GM06990 (cell line): ENCODE measurements at regions not wholly inside any gene's neighbourhood (a gene's known extent, or its start where the extent isn't known, plus 50 kb on each side); places are given as distances from the start of the nearest gene placed in this dataset.
"Not testable (repeated sequence)": the region's sequence is repeated elsewhere in the genome, so short reads cannot be mapped to it uniquely, and the experiment has no call there.

Experiments
- DNase-seq: peaks from one replicate; pipeline ENCODE4 v3.0.0-alpha.2; 2011; ENCODE audit not compliant: insufficient read length; ENCODE audit errors: extremely low read depth
- H3K27me3 ChIP-seq: replicated peaks from 2 replicates; pipeline ENCODE4 v1.6.0; 2011; ENCODE audit warnings: low read length; ENCODE audit not compliant: control insufficient read depth, insufficient read depth
- H3K36me3 ChIP-seq: 2 replicates; pipeline ENCODE4 v1.5.1; 2011; ENCODE audit warnings: low read length; ENCODE audit not compliant: control insufficient read depth, insufficient read depth
- H3K4me3 ChIP-seq: replicated peaks from 2 replicates; pipeline ENCODE4 v1.5.1; 2011; ENCODE audit warnings: low read depth, mild to moderate bottlenecking, control low read depth, low read length
- CTCF ChIP-seq: IDR thresholded peaks from 2 replicates; pipeline ENCODE4 v1.5.1; 2011; ENCODE audit warnings: low read length, control low read depth, mild to moderate bottlenecking, inconsistent platforms; ENCODE audit not compliant: insufficient read depth, poor library complexity, severe bottlenecking

- no peaks in the 10 kb centered on the region for H3K27me3 ChIP-seq
- peak; percentile 29 for DNase-seq
- no peak overlapping the region for H3K4me3 ChIP-seq
- no peaks in the 10 kb centered on the region for H3K36me3 ChIP-seq
- no peak for TF ChIP-seq CTCF
Measured at GRCh38 chr20:29878281-29878741, 1379.2 kb upstream of the DEFB115 start.

- no peak for DNase-seq
- no peaks in the 10 kb centered on the region for H3K36me3 ChIP-seq
- no peaks in the 10 kb centered on the region for H3K27me3 ChIP-seq
- no peak overlapping the region for H3K4me3 ChIP-seq
- TF ChIP-seq CTCF: no peak
Measured at GRCh38 chr20:29878777-29879442, 1378.6 kb upstream of the DEFB115 start.

GRCh38 chr20:29881107-29881506, 1376.4 kb upstream of the DEFB115 start:
- H3K27me3 ChIP-seq, H3K36me3 ChIP-seq, H3K4me3 ChIP-seq, DNase-seq: not testable (repeated sequence)

GRCh38 chr20:29883514-29884219, 1373.8 kb upstream of the DEFB115 start:
- not testable (repeated sequence) for H3K27me3 ChIP-seq, DNase-seq, H3K36me3 ChIP-seq, H3K4me3 ChIP-seq

- not testable (repeated sequence) for H3K4me3 ChIP-seq, H3K27me3 ChIP-seq, DNase-seq, H3K36me3 ChIP-seq
Measured at GRCh38 chr20:29884322-29884721, 1373.1 kb upstream of the DEFB115 start.

- not testable (repeated sequence) for H3K4me3 ChIP-seq, DNase-seq, H3K36me3 ChIP-seq, H3K27me3 ChIP-seq
Measured at GRCh38 chr20:29885282-29886185, 1371.9 kb upstream of the DEFB115 start.

- not testable (repeated sequence) for H3K36me3 ChIP-seq, H3K27me3 ChIP-seq, DNase-seq, H3K4me3 ChIP-seq
Measured at GRCh38 chr20:29891555-29891954, 1365.9 kb upstream of the DEFB115 start.
